ENCODE measurements at regions not wholly inside any gene's neighbourhood (a gene's known extent, or its start where the extent isn't known, plus 50 kb on each side); places are given as distances from the start of the nearest gene placed in this dataset.

DNA sequence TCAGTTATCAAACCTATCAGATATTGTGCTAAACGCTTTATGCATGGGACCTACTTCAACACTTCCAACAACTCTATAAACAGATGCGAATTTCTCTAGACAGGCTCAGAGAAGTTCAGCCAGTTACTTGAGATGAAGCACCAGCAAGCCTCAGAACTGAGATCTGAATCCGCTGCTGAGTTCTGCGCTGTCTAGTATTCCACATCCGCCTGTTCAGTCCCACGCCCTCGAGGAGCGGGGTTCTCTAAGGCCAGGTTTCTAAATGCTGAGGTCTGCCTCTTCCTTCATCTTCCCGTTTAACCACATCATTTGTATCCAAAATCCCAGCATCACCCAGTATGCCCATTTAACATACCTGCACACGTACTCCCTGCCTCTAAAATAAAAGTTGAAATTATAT is 297.8 kb upstream of the ZNF32 start:
- H4K20me1 ChIP-seq (ENCODE audit: insufficient read depth, low read length) = no peaks in the 10 kb centered on the region
- no peak overlapping the region for H3K27ac ChIP-seq (ENCODE audit: low read depth in 1 of 2, low read length in 2 of 2)
- WGBS (ENCODE audit: insufficient coverage) = 95% methylated on average over 8 of the region's 10 CpGs
- TF ChIP-seq, protein P1, sequence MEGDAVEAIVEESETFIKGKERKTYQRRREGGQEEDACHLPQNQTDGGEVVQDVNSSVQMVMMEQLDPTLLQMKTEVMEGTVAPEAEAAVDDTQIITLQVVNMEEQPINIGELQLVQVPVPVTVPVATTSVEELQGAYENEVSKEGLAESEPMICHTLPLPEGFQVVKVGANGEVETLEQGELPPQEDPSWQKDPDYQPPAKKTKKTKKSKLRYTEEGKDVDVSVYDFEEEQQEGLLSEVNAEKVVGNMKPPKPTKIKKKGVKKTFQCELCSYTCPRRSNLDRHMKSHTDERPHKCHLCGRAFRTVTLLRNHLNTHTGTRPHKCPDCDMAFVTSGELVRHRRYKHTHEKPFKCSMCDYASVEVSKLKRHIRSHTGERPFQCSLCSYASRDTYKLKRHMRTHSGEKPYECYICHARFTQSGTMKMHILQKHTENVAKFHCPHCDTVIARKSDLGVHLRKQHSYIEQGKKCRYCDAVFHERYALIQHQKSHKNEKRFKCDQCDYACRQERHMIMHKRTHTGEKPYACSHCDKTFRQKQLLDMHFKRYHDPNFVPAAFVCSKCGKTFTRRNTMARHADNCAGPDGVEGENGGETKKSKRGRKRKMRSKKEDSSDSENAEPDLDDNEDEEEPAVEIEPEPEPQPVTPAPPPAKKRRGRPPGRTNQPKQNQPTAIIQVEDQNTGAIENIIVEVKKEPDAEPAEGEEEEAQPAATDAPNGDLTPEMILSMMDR (IDR thresholded peaks at IDR 0.05) = no peak
- H3K4me3 ChIP-seq (replicated peaks in 1 of 3; ENCODE audit: low read depth in 2 of 3, low read length in 3 of 3) = no peak overlapping the region
- H3K4me3 Mint-ChIP-seq = no peak overlapping the region
- no peaks in the 10 kb centered on the region for H3K36me3 ChIP-seq (replicated peaks in 1 of 2; ENCODE audit: control insufficient read depth in 1 of 2, insufficient read depth in 2 of 2, low read length in 2 of 2)
- H3K27me3 Mint-ChIP-seq (ENCODE audit: low read depth in 3 of 3) = peaks cover 10 to 32% (median 20%) of the 10 kb centered on the region in 3 donors
- no peaks in the 10 kb centered on the region for H3K9me3 ChIP-seq (replicated peaks in 1 of 2; ENCODE audit: control insufficient read depth in 1 of 2, insufficient read depth in 1 of 2, low read length in 2 of 2)
- H3K4me2 ChIP-seq (replicated peaks; ENCODE audit: extremely low read depth, low read length, poor library complexity, severe bottlenecking) = no peak overlapping the region
- peaks cover 0 to 9% of the 10 kb centered on the region in 2 donors for H3K27me3 ChIP-seq (ENCODE audit: control insufficient read depth in 2 of 2, insufficient read depth in 2 of 2, low read length in 2 of 2)
- H3K79me2 ChIP-seq (ENCODE audit: insufficient read depth, low read length) = no peaks in the 10 kb centered on the region
- no peaks in the 10 kb centered on the region for H3K4me1 ChIP-seq (ENCODE audit: control insufficient read depth in 1 of 2, insufficient read depth in 2 of 2, low read length in 2 of 2)
- DNase-seq = no peak
- intact Hi-C loops (cut with micrococcal nuclease) = no loop called here
- H3K9ac ChIP-seq (ENCODE audit: insufficient read depth, low read length, poor library complexity, severe bottlenecking) = no peak overlapping the region
- no peaks in the 10 kb centered on the region for H3K4me1 Mint-ChIP-seq
- no peak overlapping the region for H2AFZ ChIP-seq (ENCODE audit: insufficient read depth, low read depth, low read length, poor library complexity, severe bottlenecking)
- peaks cover 0 to 5% (median 2%) of the 10 kb centered on the region in 7 donors for H3K9me3 Mint-ChIP-seq
- H3K36me3 Mint-ChIP-seq = no peaks in the 10 kb centered on the region
- H3K27ac Mint-ChIP-seq = no peak overlapping the region

DNA sequence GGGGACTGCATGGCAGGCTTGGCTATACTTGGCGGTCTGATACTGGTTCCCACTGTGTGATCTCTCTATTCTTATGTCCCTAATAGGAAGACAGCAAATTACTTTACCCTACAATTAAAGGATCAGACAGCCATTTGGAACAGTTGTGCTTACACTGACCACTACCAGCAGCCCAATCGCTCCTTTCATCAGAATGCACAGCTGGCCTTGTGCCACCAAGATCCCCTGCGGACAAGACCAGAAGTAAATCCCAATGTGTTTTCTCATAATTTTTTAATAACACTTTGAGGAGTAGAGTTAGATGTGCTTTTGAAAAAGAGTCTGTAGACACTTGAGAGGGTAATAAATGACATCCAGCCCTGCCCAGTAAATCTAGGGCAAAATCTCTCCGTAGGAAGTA is 297.2 kb upstream of the ZNF32 start:
- 94% methylated on average over 2 of the region's 4 CpGs for WGBS (ENCODE audit: insufficient coverage)
- Mint-ChIP-seq H3K4me1 (no peaks in the 10 kb centered on the region), H3K9me3 (peaks cover 0 to 5% (median 0%) of the 10 kb centered on the region in 7 donors), H3K27me3 (ENCODE audit: low read depth in 3 of 3) (peaks cover 10 to 31% (median 17%) of the 10 kb centered on the region in 3 donors), H3K4me3 (no peak overlapping the region), H3K27ac (no peak overlapping the region), H3K36me3 (no peaks in the 10 kb centered on the region)
- intact Hi-C loops (cut with micrococcal nuclease) = no loop called here
- Histone ChIP-seq H3K9me3 (replicated peaks in 1 of 2; ENCODE audit: control insufficient read depth in 1 of 2, insufficient read depth in 1 of 2, low read length in 2 of 2) (no peaks in the 10 kb centered on the region), H4K20me1 (ENCODE audit: insufficient read depth, low read length) (no peaks in the 10 kb centered on the region), H3K27me3 (ENCODE audit: control insufficient read depth in 2 of 2, insufficient read depth in 2 of 2, low read length in 2 of 2) (peaks cover 0 to 9% of the 10 kb centered on the region in 2 donors), H3K27ac (ENCODE audit: low read depth in 1 of 2, low read length in 2 of 2) (no peak overlapping the region), H3K4me3 (replicated peaks in 1 of 3; ENCODE audit: low read depth in 2 of 3, low read length in 3 of 3) (no peak overlapping the region), H3K4me1 (ENCODE audit: control insufficient read depth in 1 of 2, insufficient read depth in 2 of 2, low read length in 2 of 2) (no peaks in the 10 kb centered on the region), H3K9ac (ENCODE audit: insufficient read depth, low read length, poor library complexity, severe bottlenecking) (no peak overlapping the region), H2AFZ (ENCODE audit: insufficient read depth, low read depth, low read length, poor library complexity, severe bottlenecking) (no peak overlapping the region), H3K36me3 (replicated peaks in 1 of 2; ENCODE audit: control insufficient read depth in 1 of 2, insufficient read depth in 2 of 2, low read length in 2 of 2) (no peaks in the 10 kb centered on the region), H3K4me2 (replicated peaks; ENCODE audit: extremely low read depth, low read length, poor library complexity, severe bottlenecking) (no peak overlapping the region), H3K79me2 (ENCODE audit: insufficient read depth, low read length) (no peaks in the 10 kb centered on the region)
- TF ChIP-seq, protein P1 (IDR thresholded peaks at IDR 0.05) = no peak
- no peak for DNase-seq
